ENCODE measurements at regions not wholly inside any gene's neighbourhood (a gene's known extent, or its start where the extent isn't known, plus 50 kb on each side); places are given as distances from the start of the nearest gene placed in this dataset.

- no peaks in the 10 kb centered on the region for H3K36me3 ChIP-seq
- H3K4me1 ChIP-seq: no peaks in the 10 kb centered on the region
- H3K27me3 ChIP-seq: no peaks in the 10 kb centered on the region
- no peak overlapping the region for H2AFZ ChIP-seq (replicated peaks)
- H3K9ac ChIP-seq: no peak overlapping the region
- H3K27ac Mint-ChIP-seq: no peak overlapping the region
- H3K9me3 Mint-ChIP-seq: peaks cover 64% of the 10 kb centered on the region
- H3K79me2 ChIP-seq (ENCODE audit: low read depth): no peaks in the 10 kb centered on the region
- no peak overlapping the region for H3K4me3 ChIP-seq
- H4K20me1 ChIP-seq (ENCODE audit: low read depth): no peaks in the 10 kb centered on the region
- no peaks in the 10 kb centered on the region for H3K4me1 Mint-ChIP-seq
- H3K27ac ChIP-seq: no peak overlapping the region
- H3K4me2 ChIP-seq: no peak overlapping the region
- H3K27me3 Mint-ChIP-seq (ENCODE audit: insufficient read depth, low read depth): peaks cover 7% of the 10 kb centered on the region
- peaks cover 2% of the 10 kb centered on the region for H3K36me3 Mint-ChIP-seq
- no peak for DNase-seq (ENCODE audit: low spot score)
- no peak overlapping the region for H3K4me3 Mint-ChIP-seq
- peaks cover 3% of the 10 kb centered on the region for H3K9me3 ChIP-seq (ENCODE audit: low read depth)
- H3F3A ChIP-seq (ENCODE audit: low read depth): no peaks in the 10 kb centered on the region
- TF ChIP-seq EZH2phosphoT487 (IDR thresholded peaks at IDR 0.05) (no peak), CTCF (IDR thresholded peaks at IDR 0.05) (no peak), EZH2 (IDR thresholded peaks at IDR 0.05) (no peak)
Observed at GRCh38 chr12:34206061-34206785, 183.9 kb downstream of the ALG10 start.

GRCh38 chr12:34207858-34208257, 185.6 kb downstream of the ALG10 start:
- Mint-ChIP-seq H3K4me3 (no peak overlapping the region), H3K9me3 (peaks cover 62% of the 10 kb centered on the region), H3K4me1 (no peaks in the 10 kb centered on the region), H3K27ac (no peak overlapping the region), H3K27me3 (ENCODE audit: insufficient read depth, low read depth) (peaks cover 7% of the 10 kb centered on the region), H3K36me3 (peaks cover 2% of the 10 kb centered on the region)
- Histone ChIP-seq H3K4me1 (no peaks in the 10 kb centered on the region), H3K79me2 (ENCODE audit: low read depth) (no peaks in the 10 kb centered on the region), H3K9ac (no peak overlapping the region), H3K4me2 (no peak overlapping the region), H3K9me3 (ENCODE audit: low read depth) (no peaks in the 10 kb centered on the region), H3K27me3 (no peaks in the 10 kb centered on the region), H3F3A (ENCODE audit: low read depth) (no peaks in the 10 kb centered on the region), H3K36me3 (no peaks in the 10 kb centered on the region), H4K20me1 (ENCODE audit: low read depth) (no peaks in the 10 kb centered on the region), H2AFZ (replicated peaks) (no peak overlapping the region), H3K4me3 (no peak overlapping the region), H3K27ac (no peak overlapping the region)
- DNase-seq (ENCODE audit: low spot score): no peak
- no peak for TF ChIP-seq EZH2phosphoT487 (IDR thresholded peaks at IDR 0.05)
- no peak for TF ChIP-seq CTCF (IDR thresholded peaks at IDR 0.05)
- TF ChIP-seq EZH2 (IDR thresholded peaks at IDR 0.05): no peak

GRCh38 chr12:34208331-34209258, 186.3 kb downstream of the ALG10 start:
- no peak for TF ChIP-seq EZH2 (IDR thresholded peaks at IDR 0.05)
- TF ChIP-seq CTCF (IDR thresholded peaks at IDR 0.05): no peak
- no peak for TF ChIP-seq EZH2phosphoT487 (IDR thresholded peaks at IDR 0.05)
- peaks cover 7% of the 10 kb centered on the region for H3K27me3 Mint-ChIP-seq (ENCODE audit: insufficient read depth, low read depth)
- H3K9ac ChIP-seq: no peak overlapping the region
- DNase-seq (ENCODE audit: low spot score): no peak
- H3K4me3 Mint-ChIP-seq: no peak overlapping the region
- H3K4me1 Mint-ChIP-seq: no peaks in the 10 kb centered on the region
- peaks cover 59% of the 10 kb centered on the region for H3K9me3 Mint-ChIP-seq
- no peaks in the 10 kb centered on the region for H3K9me3 ChIP-seq (ENCODE audit: low read depth)
- no peak overlapping the region for H2AFZ ChIP-seq (replicated peaks)
- no peak overlapping the region for H3K27ac ChIP-seq
- no peaks in the 10 kb centered on the region for H3K36me3 ChIP-seq
- no peaks in the 10 kb centered on the region for H3K27me3 ChIP-seq
- no peaks in the 10 kb centered on the region for H3K79me2 ChIP-seq (ENCODE audit: low read depth)
- H3F3A ChIP-seq (ENCODE audit: low read depth): no peaks in the 10 kb centered on the region
- H4K20me1 ChIP-seq (ENCODE audit: low read depth): no peaks in the 10 kb centered on the region
- H3K27ac Mint-ChIP-seq: no peak overlapping the region
- no peaks in the 10 kb centered on the region for H3K4me1 ChIP-seq
- peaks cover 2% of the 10 kb centered on the region for H3K36me3 Mint-ChIP-seq
- no peak overlapping the region for H3K4me3 ChIP-seq
- H3K4me2 ChIP-seq: no peak overlapping the region
